HEK293 (cell line): ENCODE measurements at regions not wholly inside any gene's neighbourhood (a gene's known extent, or its start where the extent isn't known, plus 50 kb on each side); places are given as distances from the start of the nearest gene placed in this dataset.

ENCODE experiments used
- CTCF ChIA-PET: fragments of 350-600 bp; formaldehyde crosslinking; extraction: SDS; loops from one replicate; lab custom pipeline; 2021; ENCODE audit warnings: antibody characterized with exemption; lab: Yijun Ruan, JAX
- POLR2A ChIA-PET: fragments of 300-600 bp; formaldehyde crosslinking; extraction: SDS; loops from one replicate; lab custom pipeline; 2020; ENCODE audit warnings: antibody characterized with exemption, inconsistent platforms; lab: Yijun Ruan, JAX
- H3K27ac ChIP-seq: fragments of 200-500 bp; sonication (Bioruptor generic); 2 replicates; pipeline ENCODE4 v1.5.1; 2014; ENCODE audit warnings: low read depth, low read length, control low read depth, inconsistent platforms; ENCODE audit errors: extremely low read depth
- H3K36me3 ChIP-seq, 2 experiments: fragments of 200-500 bp in 1 of 2; sonication (Bioruptor generic) in 1 of 2; 1 replicate in 1 of 2; 2 replicates in 1 of 2; pipeline ENCODE4 v1.5.1; 2014 to 2017; ENCODE audit warnings: inconsistent platforms in 2 of 2, low read length in 2 of 2; ENCODE audit not compliant: control insufficient read depth in 2 of 2, insufficient read depth in 1 of 2
- H3K4me1 ChIP-seq: fragments of 200-500 bp; sonication (Bioruptor generic); 2 replicates; pipeline ENCODE4 v1.5.1; 2014; ENCODE audit warnings: mild to moderate bottlenecking, low read length, inconsistent platforms; ENCODE audit not compliant: control insufficient read depth, insufficient read depth
- H3K4me3 ChIP-seq: 2 replicates; pipeline ENCODE4 v1.5.1; 2011; ENCODE audit warnings: low read depth, mild to moderate bottlenecking, control low read depth, low read length, moderate library complexity
- H3K9me3 ChIP-seq: fragments of 200-500 bp; sonication (Bioruptor generic); 2 replicates; pipeline ENCODE4 v1.5.1; 2014; ENCODE audit warnings: low read depth, low read length, inconsistent platforms; ENCODE audit not compliant: control insufficient read depth, insufficient read depth
- EGR2 ChIP-seq: fragments of 450-650 bp; formaldehyde crosslinking; IDR thresholded peaks from 2 replicates; pipeline ENCODE4 v1.5.1; 2016; ENCODE audit warnings: low read depth, missing biosample characterization, missing genetic modification characterization
- GFI1B ChIP-seq: fragments of 450-650 bp; formaldehyde crosslinking; IDR thresholded peaks from 2 replicates; pipeline ENCODE4 v1.5.1; 2016; ENCODE audit warnings: missing biosample characterization, missing genetic modification characterization
- INSM2 ChIP-seq: fragments of 450-650 bp; formaldehyde crosslinking; IDR thresholded peaks from 2 replicates; pipeline ENCODE4 v1.5.1; 2016; ENCODE audit warnings: missing biosample characterization, missing genetic modification characterization
- KLF1 ChIP-seq: fragments of 450-650 bp; formaldehyde crosslinking; IDR thresholded peaks from 2 replicates; pipeline ENCODE4 v1.5.1; 2016; ENCODE audit warnings: missing biosample characterization, missing genetic modification characterization
- KLF17 ChIP-seq: fragments of 450-650 bp; formaldehyde crosslinking; IDR thresholded peaks from 2 replicates; pipeline ENCODE4 v1.5.1; 2016; ENCODE audit warnings: missing biosample characterization, missing genetic modification characterization
- PATZ1 ChIP-seq: fragments of 450-650 bp; formaldehyde crosslinking; IDR thresholded peaks from 2 replicates; pipeline ENCODE4 v1.5.1; 2016; ENCODE audit warnings: missing biosample characterization, missing genetic modification characterization
- ZBTB17 ChIP-seq: fragments of 450-650 bp; formaldehyde crosslinking; IDR thresholded peaks from 2 replicates; pipeline ENCODE4 v1.5.1; 2016; ENCODE audit warnings: missing biosample characterization, missing genetic modification characterization
- ZFP41 ChIP-seq: fragments of 450-650 bp; formaldehyde crosslinking; IDR thresholded peaks from 2 replicates; pipeline ENCODE4 v1.5.1; 2016; ENCODE audit warnings: missing biosample characterization, missing genetic modification characterization, borderline replicate concordance
- ZFP69B ChIP-seq: fragments of 450-650 bp; formaldehyde crosslinking; IDR thresholded peaks from 2 replicates; pipeline ENCODE4 v1.5.1; 2016; ENCODE audit warnings: missing biosample characterization, missing genetic modification characterization
- ZIC2 ChIP-seq: fragments of 450-650 bp; formaldehyde crosslinking; IDR thresholded peaks from 2 replicates; pipeline ENCODE4 v1.5.1; 2016; ENCODE audit warnings: missing biosample characterization, missing genetic modification characterization
- ZNF214 ChIP-seq: fragments of 450-650 bp; formaldehyde crosslinking; IDR thresholded peaks from 2 replicates; pipeline ENCODE4 v1.5.1; 2017; ENCODE audit warnings: missing biosample characterization, mild to moderate bottlenecking, missing genetic modification characterization, borderline replicate concordance
- ZNF280D ChIP-seq: fragments of 450-650 bp; formaldehyde crosslinking; IDR thresholded peaks from 2 replicates; pipeline ENCODE4 v1.5.1; 2016; ENCODE audit warnings: missing biosample characterization, missing genetic modification characterization
- ZNF311 ChIP-seq: fragments of 450-650 bp; formaldehyde crosslinking; IDR thresholded peaks from 2 replicates; pipeline ENCODE4 v1.5.1; 2017; ENCODE audit warnings: missing biosample characterization, missing genetic modification characterization, borderline replicate concordance
- ZNF354C ChIP-seq: fragments of 450-650 bp; formaldehyde crosslinking; IDR thresholded peaks from 2 replicates; pipeline ENCODE4 v1.5.1; 2016; ENCODE audit warnings: missing biosample characterization, missing genetic modification characterization, low read depth, borderline replicate concordance
- ZNF37A ChIP-seq: fragments of 450-650 bp; IDR thresholded peaks from 2 replicates; pipeline ENCODE4 v1.5.1; 2018; ENCODE audit warnings: missing biosample characterization, missing genetic modification characterization
- ZNF48 ChIP-seq: fragments of 450-650 bp; formaldehyde crosslinking; IDR thresholded peaks from 2 replicates; pipeline ENCODE4 v1.5.1; 2016; ENCODE audit warnings: missing biosample characterization, missing genetic modification characterization
- ZNF596 ChIP-seq: fragments of 450-650 bp; IDR thresholded peaks from 2 replicates; pipeline ENCODE4 v1.5.0; 2018; ENCODE audit warnings: missing biosample characterization, mild to moderate bottlenecking, missing genetic modification characterization, moderate library complexity
- ZNF610 ChIP-seq: fragments of 450-650 bp; formaldehyde crosslinking; IDR thresholded peaks from 2 replicates; pipeline ENCODE4 v1.5.1; 2016; ENCODE audit warnings: missing biosample characterization, missing genetic modification characterization, borderline replicate concordance
- ZNF621 ChIP-seq: fragments of 450-650 bp; formaldehyde crosslinking; IDR thresholded peaks from 2 replicates; pipeline ENCODE4 v1.5.1; 2017; ENCODE audit warnings: missing biosample characterization, missing genetic modification characterization
- ZNF658 ChIP-seq: fragments of 450-650 bp; formaldehyde crosslinking; IDR thresholded peaks from 2 replicates; pipeline ENCODE4; 2016; ENCODE audit warnings: missing biosample characterization, missing genetic modification characterization
- ZNF677 ChIP-seq: fragments of 450-650 bp; IDR thresholded peaks from 2 replicates; pipeline ENCODE4 v1.5.0; 2018; ENCODE audit warnings: missing biosample characterization, mild to moderate bottlenecking, missing genetic modification characterization, moderate library complexity
- ZNF747 ChIP-seq: fragments of 450-650 bp; formaldehyde crosslinking; IDR thresholded peaks from 2 replicates; pipeline ENCODE4 v1.5.1; 2016; ENCODE audit warnings: missing biosample characterization, missing genetic modification characterization

GRCh38 chr12:14275111-14275510 is 90.4 kb upstream of the ATF7IP start (continued):
- TF ChIP-seq ZNF214 (tag by site-specific recombination): no peak
- no peak for TF ChIP-seq ZNF677 (tag by site-specific recombination)
- TF ChIP-seq ZNF48 (tag by site-specific recombination): no peak
- no peak for TF ChIP-seq ZBTB17 (tag by site-specific recombination)
- TF ChIP-seq, all 188 proteins: peak for 0

- POLR2A ChIA-PET: no interaction called here
Measured at GRCh38 chr12:14275886-14276285, 89.6 kb upstream of the ATF7IP start.

GRCh38 chr12:14278294-14278953 is 87.1 kb upstream of the ATF7IP start:
- no peak overlapping the region for H3K4me3 ChIP-seq
- POLR2A ChIA-PET: no interaction called here
- H3K36me3 ChIP-seq: no peaks in the 10 kb centered on the region
- H3K4me1 ChIP-seq: 0 out of 2 replicates have a peak, but pooled peaks cover 2% of the 10 kb centered on the region
- H3K27ac ChIP-seq: no peak overlapping the region
- CTCF ChIA-PET: interaction anchor here (0.6 to 0.9 kb wide), 2 partner anchors 17 to 1441 kb away, joined by 3 read pairs; no protein-coding TSS in a partner anchor
- no peaks in the 10 kb centered on the region for H3K9me3 ChIP-seq
- TF ChIP-seq ZNF354C (tag by site-specific recombination) (no peak), ZNF596 (tag by site-specific recombination) (no peak), ZNF280D (tag by site-specific recombination) (no peak), ZNF37A (no peak), ZNF747 (no peak), KLF17 (tag by site-specific recombination) (no peak), GFI1B (tag by site-specific recombination) (no peak), ZNF610 (no peak), ZNF621 (tag by site-specific recombination) (no peak), KLF1 (tag by site-specific recombination) (no peak), ZFP69B (tag by site-specific recombination) (no peak), INSM2 (tag by site-specific recombination) (no peak), PATZ1 (no peak), ZFP41 (tag by site-specific recombination) (no peak)

More at GRCh38 chr12:14275886-14276285, 89.6 kb upstream of the ATF7IP start:
- no peaks in the 10 kb centered on the region for H3K9me3 ChIP-seq
- no peak overlapping the region for H3K4me3 ChIP-seq
- CTCF ChIA-PET: interaction anchor here (0.5 kb wide), 1 partner anchor 22 kb away, joined by 3 read pairs; no protein-coding TSS in a partner anchor
- 0 out of 2 replicates have a peak, but pooled peaks cover 2% of the 10 kb centered on the region for H3K4me1 ChIP-seq
- H3K27ac ChIP-seq: no peak overlapping the region
- H3K36me3 ChIP-seq: no peaks in the 10 kb centered on the region
- TF ChIP-seq ZNF311 (tag by site-specific recombination): no peak
- no peak for TF ChIP-seq EGR2 (tag by site-specific recombination)
- TF ChIP-seq ZNF48 (tag by site-specific recombination): no peak
- TF ChIP-seq ZIC2 (tag by site-specific recombination): no peak
- no peak for TF ChIP-seq ZNF658 (tag by site-specific recombination)
